PC-3 (cell line): ENCODE measurements at regions not wholly inside any gene's neighbourhood (a gene's known extent, or its start where the extent isn't known, plus 50 kb on each side); places are given as distances from the start of the nearest gene placed in this dataset.

Source experiments
- ATAC-seq: fragments of 200-7000 bp; cut with Tn5 transposase; 2 replicates; pipeline ENCODE4 v1.9.1; 2020; ENCODE audit warnings: mild to moderate bottlenecking, moderate library complexity
- BruUV-seq: library from RNA; stranded (reverse); fragments of 400-500 nt; replicated peaks from 2 replicates; lab custom pipeline; 2021; lab: Mats Ljungman, UMichigan
- CTCF ChIA-PET: fragments of 300-600 bp; sonication (Branson Sonifier 250); formaldehyde crosslinking; loops from one replicate; lab custom pipeline; 2022; ENCODE audit warnings: antibody characterized with exemption; lab: Charles Lee
- POLR2A ChIA-PET: fragments of 300-600 bp; sonication (Branson Sonifier 250); formaldehyde crosslinking; loops from one replicate; lab custom pipeline; 2022; ENCODE audit warnings: antibody characterized with exemption; ENCODE audit not compliant: unreplicated experiment; lab: Charles Lee
- DNase-seq: peaks from one replicate; pipeline ENCODE4 v3.0.0-alpha.2; 2015
- H2AFZ ChIP-seq: fragments of 300-600 bp; sonication (generic); 2 replicates; pipeline ENCODE4 v1.6.0; 2016; ENCODE audit warnings: antibody characterized with exemption, low read length
- H3F3A ChIP-seq: fragments of 300-600 bp; sonication (generic); one replicate; pipeline ENCODE4 v1.6.0; 2017; ENCODE audit warnings: antibody characterized with exemption, low read length, control low read depth, mild to moderate bottlenecking; ENCODE audit not compliant: unreplicated experiment
- H3K27ac ChIP-seq: fragments of 300-600 bp; sonication (generic); 2 replicates; pipeline ENCODE4 v1.5.1; 2016; ENCODE audit warnings: mild to moderate bottlenecking, low read length
- H3K27me3 ChIP-seq: fragments of 300-600 bp; sonication (generic); 2 replicates; pipeline ENCODE4 v1.6.1; 2016; ENCODE audit warnings: low read length, mixed read lengths
- H3K36me3 ChIP-seq: fragments of 300-600 bp; sonication (generic); 2 replicates; pipeline ENCODE4 v1.6.1; 2016; ENCODE audit warnings: low read depth, mixed run types, low read length, mixed read lengths
- H3K4me1 ChIP-seq: fragments of 300-600 bp; sonication (generic); 2 replicates; pipeline ENCODE4 v1.5.1; 2016; ENCODE audit warnings: low read length; ENCODE audit not compliant: insufficient read depth
- H3K4me2 ChIP-seq: fragments of 300-600 bp; sonication (generic); 2 replicates; pipeline ENCODE4 v1.6.0; 2016; ENCODE audit warnings: low read length
- H3K4me3 ChIP-seq: fragments of 300-600 bp; sonication (generic); 2 replicates; pipeline ENCODE4 v1.5.1; 2016; ENCODE audit warnings: mild to moderate bottlenecking, low read length, mixed read lengths
- H3K79me2 ChIP-seq: fragments of 300-600 bp; sonication (generic); 2 replicates; pipeline ENCODE4 v1.6.1; 2017; ENCODE audit warnings: low read length, mixed read lengths
- H3K9ac ChIP-seq: fragments of 300-600 bp; sonication (generic); 2 replicates; pipeline ENCODE4 v1.6.0; 2016; ENCODE audit warnings: mild to moderate bottlenecking, low read length
- H3K9me2 ChIP-seq: fragments of 300-600 bp; sonication (generic); replicated peaks from 2 replicates; pipeline ENCODE4 v1.6.1; 2016; ENCODE audit warnings: mixed run types, low read length, mixed read lengths
- H3K9me3 ChIP-seq: fragments of 300-600 bp; sonication (generic); 2 replicates; pipeline ENCODE4 v1.6.1; 2016; ENCODE audit warnings: low read length, mixed read lengths
- H4K20me1 ChIP-seq: fragments of 300-600 bp; sonication (generic); 2 replicates; pipeline ENCODE4 v1.6.1; 2016; ENCODE audit warnings: low read length, mixed read lengths
- EZH2 ChIP-seq: fragments of 300-600 bp; sonication (generic); IDR thresholded peaks from one replicate; pipeline ENCODE4 v1.6.1; 2017; ENCODE audit warnings: antibody characterized with exemption, mild to moderate bottlenecking, low read length; ENCODE audit not compliant: unreplicated experiment
- EZH2phosphoT487 ChIP-seq: fragments of 300-600 bp; sonication (generic); IDR thresholded peaks from 2 replicates; pipeline ENCODE4 v1.6.1; 2018; ENCODE audit warnings: mild to moderate bottlenecking, antibody characterized with exemption, low read length, borderline replicate concordance
- intact Hi-C: fragments of 100-400 bp; cut with micrococcal nuclease; formaldehyde crosslinking; loops from 2 replicates; pipeline ENCODE4 v1.9.0; 2023
- TF ChIP-seq, protein P1 (sequence below): fragments of 300-600 bp; sonication (generic); conservative IDR thresholded peaks from 2 replicates; pipeline ENCODE4 v1.5.1; 2017; ENCODE audit warnings: antibody characterized with exemption, low read depth, mild to moderate bottlenecking, low read length

DNA sequence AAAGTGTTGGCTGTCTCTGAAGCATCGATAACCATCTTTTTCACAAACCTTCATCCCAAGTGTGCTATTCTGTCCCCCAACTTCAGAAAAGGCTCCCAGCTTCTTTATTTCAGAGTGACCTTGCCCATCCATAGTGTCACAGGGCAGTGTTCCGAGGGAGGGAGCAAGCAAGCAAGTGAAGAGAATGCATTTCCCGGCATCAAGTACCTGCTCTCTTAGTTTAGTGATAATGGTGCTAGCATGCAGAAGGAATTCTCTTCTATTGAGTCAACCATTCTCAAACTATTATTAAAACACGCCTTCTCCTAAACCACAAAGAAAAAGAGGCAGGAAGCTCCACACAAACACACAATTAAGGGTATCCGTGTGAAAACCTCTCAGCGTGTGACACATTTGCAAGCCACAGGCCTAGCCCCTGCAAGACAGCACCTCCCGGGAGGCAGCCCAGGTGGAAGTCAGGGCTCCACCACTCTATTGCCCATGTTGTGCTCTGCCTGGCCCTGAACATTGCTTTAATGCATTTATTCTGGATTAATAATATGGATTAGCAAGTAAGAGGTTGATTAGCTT, 504.9 kb downstream of the GALR1 start:
- ChIA-PET POLR2A (no interaction called here), CTCF (no interaction called here)
- H4K20me1 ChIP-seq = no peaks in the 10 kb centered on the region
- H3K36me3 ChIP-seq = no peaks in the 10 kb centered on the region
- no peak overlapping the region for H3K4me2 ChIP-seq
- H3K79me2 ChIP-seq = no peaks in the 10 kb centered on the region
- peaks cover 66% of the 10 kb centered on the region for H3K27me3 ChIP-seq
- no peaks in the 10 kb centered on the region for H3K9me3 ChIP-seq
- H3K4me3 ChIP-seq = no peak overlapping the region
- TF ChIP-seq EZH2phosphoT487 (no peak), EZH2 (no peak)
- TF ChIP-seq, protein P1, sequence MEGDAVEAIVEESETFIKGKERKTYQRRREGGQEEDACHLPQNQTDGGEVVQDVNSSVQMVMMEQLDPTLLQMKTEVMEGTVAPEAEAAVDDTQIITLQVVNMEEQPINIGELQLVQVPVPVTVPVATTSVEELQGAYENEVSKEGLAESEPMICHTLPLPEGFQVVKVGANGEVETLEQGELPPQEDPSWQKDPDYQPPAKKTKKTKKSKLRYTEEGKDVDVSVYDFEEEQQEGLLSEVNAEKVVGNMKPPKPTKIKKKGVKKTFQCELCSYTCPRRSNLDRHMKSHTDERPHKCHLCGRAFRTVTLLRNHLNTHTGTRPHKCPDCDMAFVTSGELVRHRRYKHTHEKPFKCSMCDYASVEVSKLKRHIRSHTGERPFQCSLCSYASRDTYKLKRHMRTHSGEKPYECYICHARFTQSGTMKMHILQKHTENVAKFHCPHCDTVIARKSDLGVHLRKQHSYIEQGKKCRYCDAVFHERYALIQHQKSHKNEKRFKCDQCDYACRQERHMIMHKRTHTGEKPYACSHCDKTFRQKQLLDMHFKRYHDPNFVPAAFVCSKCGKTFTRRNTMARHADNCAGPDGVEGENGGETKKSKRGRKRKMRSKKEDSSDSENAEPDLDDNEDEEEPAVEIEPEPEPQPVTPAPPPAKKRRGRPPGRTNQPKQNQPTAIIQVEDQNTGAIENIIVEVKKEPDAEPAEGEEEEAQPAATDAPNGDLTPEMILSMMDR = no peak
- intact Hi-C loops = no loop called here
- no peak for DNase-seq
- BruUV-seq = no TSS peak
- no peak overlapping the region for H3K27ac ChIP-seq
- no peak overlapping the region for H2AFZ ChIP-seq
- ATAC-seq = no peak
- H3K9me2 ChIP-seq = no peaks in the 10 kb centered on the region
- H3K9ac ChIP-seq = no peak overlapping the region
- no peaks in the 10 kb centered on the region for H3K4me1 ChIP-seq
- no peaks in the 10 kb centered on the region for H3F3A ChIP-seq

DNA sequence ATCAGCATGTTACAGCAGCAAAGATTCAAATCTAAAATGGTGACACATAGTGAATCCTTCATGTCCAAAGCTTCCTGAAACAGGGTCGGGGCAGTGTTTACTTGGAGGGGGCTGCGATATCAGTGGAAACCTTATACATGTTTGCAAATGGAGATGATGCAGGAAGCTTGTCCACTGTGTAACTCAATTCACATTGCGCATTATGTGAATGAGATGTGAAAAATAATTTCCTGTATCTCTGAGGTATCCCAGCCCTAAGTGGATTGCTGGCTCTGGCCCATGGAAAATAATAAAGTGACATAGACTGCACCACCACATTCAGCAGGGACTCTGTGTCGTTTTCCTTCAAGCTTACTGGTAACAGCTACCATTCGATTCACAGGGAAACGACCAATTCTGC, 505.5 kb downstream of the GALR1 start:
- H4K20me1 ChIP-seq = no peaks in the 10 kb centered on the region
- no peaks in the 10 kb centered on the region for H3K9me3 ChIP-seq
- ATAC-seq (no peak), DNase-seq (no peak)
- H3K4me2 ChIP-seq = no peak overlapping the region
- no peak overlapping the region for H3K9ac ChIP-seq
- H3K79me2 ChIP-seq = no peaks in the 10 kb centered on the region
- BruUV-seq = no TSS peak
- ChIA-PET CTCF (no interaction called here), POLR2A (no interaction called here)
- H3K27me3 ChIP-seq = peaks cover 66% of the 10 kb centered on the region
- H3K36me3 ChIP-seq = no peaks in the 10 kb centered on the region
- H3K9me2 ChIP-seq = no peaks in the 10 kb centered on the region
- H3K4me1 ChIP-seq = no peaks in the 10 kb centered on the region
- H3K4me3 ChIP-seq = no peak overlapping the region
- H3K27ac ChIP-seq = no peak overlapping the region
- no peaks in the 10 kb centered on the region for H3F3A ChIP-seq
- TF ChIP-seq, protein P1 = no peak
- TF ChIP-seq EZH2 = no peak
- no peak for TF ChIP-seq EZH2phosphoT487
- no peak overlapping the region for H2AFZ ChIP-seq
- intact Hi-C loops = no loop called here

DNA sequence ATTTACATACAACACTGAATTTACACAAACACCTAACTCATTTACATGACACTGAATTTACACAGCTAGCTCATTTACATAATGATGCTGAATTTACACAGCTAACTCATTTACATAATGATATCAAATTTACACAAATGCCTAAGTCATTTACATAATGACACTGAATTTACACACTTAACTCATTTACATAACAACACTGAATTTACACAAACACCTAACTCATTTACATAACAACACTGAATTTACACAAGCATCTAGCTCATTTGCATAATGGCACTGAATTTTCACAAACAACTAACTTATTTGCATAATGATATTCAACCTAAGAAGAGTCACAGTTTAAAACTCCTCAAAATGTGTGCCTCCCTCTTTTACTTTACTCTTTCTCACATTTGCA, 511.7 kb downstream of the GALR1 start:
- Histone ChIP-seq H3K36me3 (no peaks in the 10 kb centered on the region), H3K27me3 (peaks cover 53% of the 10 kb centered on the region), H3K4me1 (no peaks in the 10 kb centered on the region), H3K79me2 (no peaks in the 10 kb centered on the region), H3K9me2 (no peaks in the 10 kb centered on the region), H3F3A (no peaks in the 10 kb centered on the region), H4K20me1 (no peaks in the 10 kb centered on the region), H3K4me2 (no peak overlapping the region), H2AFZ (no peak overlapping the region), H3K4me3 (no peak overlapping the region), H3K9ac (no peak overlapping the region), H3K9me3 (no peaks in the 10 kb centered on the region), H3K27ac (no peak overlapping the region)
- BruUV-seq = no TSS peak
- ChIA-PET CTCF (no interaction called here), POLR2A (no interaction called here)
- TF ChIP-seq, protein P1 = no peak
- TF ChIP-seq EZH2phosphoT487 (no peak), EZH2 (no peak)
- intact Hi-C loops = loop anchor here (10.0 kb wide), 2 partner anchors 183 to 1883 kb away; no protein-coding TSS in a partner anchor
- ATAC-seq (no peak), DNase-seq (no peak)
